ENCODE measurements at regions not wholly inside any gene's neighbourhood (a gene's known extent, or its start where the extent isn't known, plus 50 kb on each side); places are given as distances from the start of the nearest gene placed in this dataset.

- Histone ChIP-seq H3K27me3 (ENCODE audit: insufficient read depth, poor library complexity, severe bottlenecking) (no peaks in the 10 kb centered on the region), H3K4me3 (replicated peaks; ENCODE audit: insufficient read depth, low read length) (no peak overlapping the region), H3K27ac (replicated peaks) (no peak overlapping the region)
- TF ChIP-seq, protein P1, sequence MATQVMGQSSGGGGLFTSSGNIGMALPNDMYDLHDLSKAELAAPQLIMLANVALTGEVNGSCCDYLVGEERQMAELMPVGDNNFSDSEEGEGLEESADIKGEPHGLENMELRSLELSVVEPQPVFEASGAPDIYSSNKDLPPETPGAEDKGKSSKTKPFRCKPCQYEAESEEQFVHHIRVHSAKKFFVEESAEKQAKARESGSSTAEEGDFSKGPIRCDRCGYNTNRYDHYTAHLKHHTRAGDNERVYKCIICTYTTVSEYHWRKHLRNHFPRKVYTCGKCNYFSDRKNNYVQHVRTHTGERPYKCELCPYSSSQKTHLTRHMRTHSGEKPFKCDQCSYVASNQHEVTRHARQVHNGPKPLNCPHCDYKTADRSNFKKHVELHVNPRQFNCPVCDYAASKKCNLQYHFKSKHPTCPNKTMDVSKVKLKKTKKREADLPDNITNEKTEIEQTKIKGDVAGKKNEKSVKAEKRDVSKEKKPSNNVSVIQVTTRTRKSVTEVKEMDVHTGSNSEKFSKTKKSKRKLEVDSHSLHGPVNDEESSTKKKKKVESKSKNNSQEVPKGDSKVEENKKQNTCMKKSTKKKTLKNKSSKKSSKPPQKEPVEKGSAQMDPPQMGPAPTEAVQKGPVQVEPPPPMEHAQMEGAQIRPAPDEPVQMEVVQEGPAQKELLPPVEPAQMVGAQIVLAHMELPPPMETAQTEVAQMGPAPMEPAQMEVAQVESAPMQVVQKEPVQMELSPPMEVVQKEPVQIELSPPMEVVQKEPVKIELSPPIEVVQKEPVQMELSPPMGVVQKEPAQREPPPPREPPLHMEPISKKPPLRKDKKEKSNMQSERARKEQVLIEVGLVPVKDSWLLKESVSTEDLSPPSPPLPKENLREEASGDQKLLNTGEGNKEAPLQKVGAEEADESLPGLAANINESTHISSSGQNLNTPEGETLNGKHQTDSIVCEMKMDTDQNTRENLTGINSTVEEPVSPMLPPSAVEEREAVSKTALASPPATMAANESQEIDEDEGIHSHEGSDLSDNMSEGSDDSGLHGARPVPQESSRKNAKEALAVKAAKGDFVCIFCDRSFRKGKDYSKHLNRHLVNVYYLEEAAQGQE (IDR thresholded peaks at IDR 0.05; ENCODE audit: insufficient replicate concordance, low read depth): no peak
- TF ChIP-seq CTCF (IDR thresholded peaks at IDR 0.05; ENCODE audit: insufficient read depth, low read length) (no peak), SPI1 (IDR thresholded peaks at IDR 0.05; ENCODE audit: borderline replicate concordance, low read depth) (no peak), POLR2AphosphoS5 (IDR thresholded peaks at IDR 0.05; ENCODE audit: low read depth) (no peak), GABPA (IDR thresholded peaks at IDR 0.05; ENCODE audit: low read depth) (no peak)
- DNase-seq (ENCODE audit: low read depth in 1 of 2, low spot score in 1 of 2): no peak
These were observed 89.4 kb upstream of the GALNT17 start for GRCh38 chr7:71042591-71042990.

GRCh38 chr7:71050492-71050891 is 81.5 kb upstream of the GALNT17 start:
- no peak overlapping the region for H3K27ac ChIP-seq (replicated peaks)
- TF ChIP-seq GABPA (IDR thresholded peaks at IDR 0.05; ENCODE audit: low read depth): no peak
- TF ChIP-seq CTCF (IDR thresholded peaks at IDR 0.05; ENCODE audit: insufficient read depth, low read length): no peak
- TF ChIP-seq, protein P1 (IDR thresholded peaks at IDR 0.05; ENCODE audit: insufficient replicate concordance, low read depth): no peak
- TF ChIP-seq SPI1 (IDR thresholded peaks at IDR 0.05; ENCODE audit: borderline replicate concordance, low read depth): no peak
- no peak for TF ChIP-seq POLR2AphosphoS5 (IDR thresholded peaks at IDR 0.05; ENCODE audit: low read depth)
- no peak overlapping the region for H3K4me3 ChIP-seq (replicated peaks; ENCODE audit: insufficient read depth, low read length)
- no peaks in the 10 kb centered on the region for H3K27me3 ChIP-seq (ENCODE audit: insufficient read depth, poor library complexity, severe bottlenecking)
- no peak for DNase-seq (ENCODE audit: low read depth in 1 of 2, low spot score in 1 of 2)

GRCh38 chr7:71055504-71055903 is 76.4 kb upstream of the GALNT17 start:
- TF ChIP-seq GABPA (IDR thresholded peaks at IDR 0.05; ENCODE audit: low read depth): no peak
- TF ChIP-seq SPI1 (IDR thresholded peaks at IDR 0.05; ENCODE audit: borderline replicate concordance, low read depth): no peak
- TF ChIP-seq POLR2AphosphoS5 (IDR thresholded peaks at IDR 0.05; ENCODE audit: low read depth): no peak
- no peak for TF ChIP-seq CTCF (IDR thresholded peaks at IDR 0.05; ENCODE audit: insufficient read depth, low read length)
- TF ChIP-seq, protein P1 (IDR thresholded peaks at IDR 0.05; ENCODE audit: insufficient replicate concordance, low read depth): no peak
- no peak overlapping the region for H3K27ac ChIP-seq (replicated peaks)
- H3K4me3 ChIP-seq (replicated peaks; ENCODE audit: insufficient read depth, low read length): no peak overlapping the region
- no peak for DNase-seq (ENCODE audit: low read depth in 1 of 2, low spot score in 1 of 2)
- H3K27me3 ChIP-seq (ENCODE audit: insufficient read depth, poor library complexity, severe bottlenecking): no peaks in the 10 kb centered on the region

Measured in HL-60 (cell line).